GM18868 (cell line): ENCODE measurements at regions not wholly inside any gene's neighbourhood (a gene's known extent, or its start where the extent isn't known, plus 50 kb on each side); places are given as distances from the start of the nearest gene placed in this dataset.

Source experiments
- ATAC-seq: cut with Tn5 transposase; IDR thresholded peaks from one replicate; pipeline ENCODE4 v1.9.1; 2021; ENCODE audit warnings: mild to moderate bottlenecking, moderate library complexity; ENCODE audit not compliant: unreplicated experiment

DNA sequence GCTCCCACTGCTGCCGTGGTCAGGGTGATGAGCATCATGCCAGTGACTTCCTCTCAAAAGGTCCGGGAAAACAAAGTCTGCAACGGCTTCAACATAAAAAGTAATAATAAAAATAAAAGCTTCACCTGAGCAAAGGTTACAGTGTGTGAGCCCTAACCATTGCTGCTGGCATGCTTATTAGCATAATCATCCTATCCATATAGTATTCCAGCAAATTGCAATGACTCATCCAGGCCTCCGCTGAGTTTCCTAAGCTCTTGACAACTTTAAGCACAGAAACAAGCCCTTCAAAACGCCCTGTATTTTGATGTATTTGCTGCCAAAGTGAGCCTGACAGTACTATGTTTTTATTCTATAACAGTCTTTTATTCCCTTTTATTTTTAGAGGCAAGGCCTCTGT is 100.5 kb downstream of the AASDH start:
- no peak for ATAC-seq

DNA sequence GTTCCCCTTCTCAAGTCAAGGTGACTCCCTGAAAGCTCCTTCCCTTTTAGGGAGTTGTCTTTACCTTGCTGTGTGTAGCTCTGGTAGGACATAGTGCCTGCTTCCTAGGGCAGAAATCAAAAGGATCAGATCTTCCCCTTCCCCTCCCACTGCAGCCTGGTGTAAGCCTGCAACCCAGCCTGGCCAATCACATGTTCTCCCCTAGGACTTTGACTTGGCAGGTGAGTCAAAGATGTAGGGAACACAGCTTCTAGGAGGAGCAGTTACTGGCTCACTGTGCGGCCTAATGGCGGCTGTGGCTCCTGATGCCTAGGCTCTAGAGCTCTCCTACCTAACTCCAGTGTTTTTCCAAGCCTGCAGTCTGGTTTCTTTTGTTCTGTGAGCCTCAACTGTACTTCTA is 103.9 kb downstream of the AASDH start:
- ATAC-seq, result no peak

DNA sequence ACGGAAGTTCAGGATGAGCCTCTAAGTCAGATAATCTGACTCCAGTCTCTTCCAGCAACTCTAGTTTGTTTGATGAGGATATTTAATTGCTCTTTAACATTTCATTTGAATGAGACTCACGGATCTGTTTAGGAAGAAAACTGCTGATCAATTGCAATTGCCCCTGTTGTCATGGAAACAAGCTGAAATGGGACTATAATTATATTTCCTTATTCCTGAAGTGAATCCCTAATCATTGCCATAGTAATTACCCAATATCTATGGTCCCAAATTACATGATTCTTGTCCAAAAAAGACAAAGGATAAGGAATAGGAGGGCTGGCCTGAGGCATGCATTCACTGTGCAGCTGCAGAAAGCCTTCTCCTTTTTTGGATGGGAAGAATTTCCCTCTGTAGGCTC is 105.3 kb downstream of the AASDH start:
- ATAC-seq, result no peak

DNA sequence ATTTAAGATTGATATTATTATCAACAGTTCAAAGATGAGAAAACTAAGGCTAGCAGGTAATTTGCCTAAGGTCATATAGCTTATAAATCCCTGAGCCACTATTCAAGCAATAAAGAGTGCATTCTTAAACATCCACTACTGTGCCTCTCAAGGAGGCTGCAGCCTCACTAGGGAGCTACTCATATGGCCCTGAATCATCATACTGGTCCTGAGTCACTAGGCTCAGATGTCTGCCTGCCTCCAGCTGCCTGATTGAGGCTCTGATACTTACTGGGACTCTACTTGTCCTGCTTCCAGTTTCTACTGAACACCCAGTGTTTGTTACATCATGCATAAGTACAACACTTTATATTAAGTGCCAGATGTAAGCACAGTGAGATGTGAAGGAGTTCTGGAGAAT is 110.7 kb downstream of the AASDH start:
- ATAC-seq, result no peak

DNA sequence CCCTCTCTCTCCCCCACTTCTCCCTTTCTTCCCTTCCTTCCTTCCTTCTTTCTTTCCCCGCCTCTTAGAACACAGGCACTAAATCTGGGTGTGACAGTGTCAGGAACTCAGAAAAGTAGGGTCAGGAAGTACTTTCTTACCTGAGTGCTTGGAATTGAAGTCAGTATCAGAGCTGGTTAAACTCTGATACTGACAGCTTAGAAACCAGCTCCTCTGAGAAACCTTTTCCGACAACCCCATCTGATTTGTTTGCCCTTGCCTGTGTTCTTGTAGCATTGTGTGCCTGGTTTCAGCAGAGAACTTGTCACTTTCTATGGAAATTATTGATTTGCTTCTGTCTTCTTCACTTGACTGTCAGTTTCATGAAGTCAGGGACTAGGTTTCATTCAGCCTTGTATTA is 113.9 kb downstream of the AASDH start:
- no peak for ATAC-seq

DNA sequence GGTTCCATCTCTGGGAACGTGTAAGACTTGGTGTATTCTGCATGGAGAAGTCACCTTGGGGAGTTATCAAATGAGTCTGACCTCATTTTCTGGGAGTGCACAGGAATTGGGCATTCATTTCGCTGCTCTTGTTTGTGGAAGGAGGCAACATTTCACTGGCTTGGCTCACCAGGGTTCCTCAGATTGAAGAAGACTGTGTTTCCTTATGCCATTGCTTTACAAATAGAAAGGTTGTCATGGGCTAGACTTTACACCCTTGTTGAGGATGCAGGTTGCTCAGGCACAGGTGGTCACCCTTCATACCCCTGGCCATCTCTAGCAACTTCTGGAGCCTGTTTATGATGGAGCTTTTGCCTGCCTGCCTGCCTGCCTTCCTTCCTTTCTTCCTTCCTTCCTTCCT is 114.4 kb downstream of the AASDH start:
- ATAC-seq, result no peak

DNA sequence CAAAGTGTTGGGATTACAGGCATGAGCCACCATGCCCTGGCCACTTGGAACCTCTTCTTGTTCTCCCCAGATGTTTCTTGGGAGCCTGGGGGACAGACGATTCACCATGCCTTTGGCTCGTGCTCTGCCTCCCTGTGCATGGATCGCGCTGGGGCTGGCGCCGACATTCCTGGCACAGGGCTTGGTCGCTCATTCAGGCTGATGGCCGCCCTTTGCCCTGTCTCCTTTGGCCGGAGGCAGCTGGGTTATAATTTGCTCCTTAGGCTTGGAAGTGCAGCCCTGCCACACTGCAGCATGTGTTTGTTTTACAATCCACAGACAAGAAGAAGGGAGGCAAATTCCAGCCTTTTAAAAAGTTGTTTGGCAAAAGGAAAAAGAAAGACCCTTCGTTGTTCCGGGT is 115.3 kb downstream of the AASDH start:
- no peak for ATAC-seq

DNA sequence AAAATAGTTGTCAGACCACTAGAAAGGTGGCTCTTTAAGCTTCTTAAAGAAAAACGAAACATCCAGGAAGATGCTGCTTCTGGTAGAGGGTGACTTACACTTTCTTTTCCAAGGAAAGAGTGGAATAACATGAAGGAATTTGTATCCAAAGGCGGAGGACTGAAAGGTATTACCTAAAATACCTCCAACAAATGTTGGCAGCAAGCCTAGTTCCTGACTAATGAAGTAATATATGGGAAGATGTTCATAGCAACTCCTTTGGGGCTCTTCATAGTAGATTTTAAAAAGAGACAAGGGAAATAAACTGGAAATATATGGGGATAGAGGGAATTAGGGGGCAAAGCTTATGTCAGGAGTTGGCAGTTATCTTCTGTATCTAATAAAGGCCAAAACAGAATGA is 116.2 kb downstream of the AASDH start:
- no peak for ATAC-seq

DNA sequence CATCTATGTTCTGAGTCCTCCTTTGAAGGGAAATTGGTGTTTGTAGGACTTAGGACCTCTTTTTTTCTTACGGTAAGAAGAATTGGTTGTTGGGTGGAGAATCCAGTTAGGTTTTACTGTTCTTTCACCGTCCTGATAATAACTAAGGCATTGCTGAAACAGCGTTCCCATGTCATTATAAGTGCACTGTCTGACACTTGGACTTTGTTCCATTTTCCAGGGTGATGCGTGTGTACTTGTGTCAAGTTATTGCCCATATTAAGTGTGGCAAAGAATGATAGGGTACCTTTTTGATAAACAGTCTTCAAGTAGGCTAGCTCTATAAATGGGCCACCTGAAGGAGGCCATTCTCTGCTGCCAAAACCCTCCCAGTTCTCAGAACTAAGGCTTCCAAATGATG is 119.7 kb downstream of the AASDH start:
- ATAC-seq, result no peak

DNA sequence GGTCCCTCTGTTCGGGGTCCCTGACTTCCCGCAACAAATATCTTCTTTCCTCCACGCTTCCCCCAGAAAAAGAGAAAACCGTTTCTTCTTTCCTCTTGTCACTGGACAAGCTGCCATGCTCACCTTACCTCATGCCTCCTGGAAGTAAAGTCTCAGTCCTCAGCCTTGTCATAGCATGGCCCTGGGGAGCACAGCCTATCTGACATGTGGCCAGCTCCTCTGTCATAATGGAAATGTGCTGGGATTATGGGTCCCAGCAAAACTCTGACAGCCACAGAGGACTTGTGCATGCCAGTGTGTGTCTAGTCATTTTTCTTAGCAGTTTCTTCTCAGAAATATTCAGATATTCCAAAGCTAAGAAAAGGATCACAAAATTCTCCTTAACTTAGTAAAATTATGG is 122.4 kb downstream of the AASDH start:
- ATAC-seq, result no peak

DNA sequence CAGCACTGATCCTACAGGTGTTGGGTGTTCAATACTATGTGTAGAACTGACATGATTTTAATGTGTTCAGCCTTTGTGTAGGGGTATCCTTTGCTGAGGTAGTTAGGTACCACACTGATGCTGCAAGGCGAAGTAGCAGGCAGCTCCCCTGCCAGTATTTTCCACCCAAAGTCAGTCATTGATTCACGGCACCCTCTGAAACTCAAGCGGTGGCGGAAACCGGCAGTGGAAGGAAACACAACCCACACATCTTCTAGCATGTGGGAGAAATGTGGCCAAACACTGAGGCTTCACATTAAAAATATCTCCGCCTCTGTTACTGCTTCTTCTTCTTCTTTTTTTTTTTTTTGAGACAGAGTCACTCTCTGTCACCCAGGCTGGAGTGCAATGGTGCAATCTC is 126.3 kb downstream of the AASDH start:
- ATAC-seq, result no peak

DNA sequence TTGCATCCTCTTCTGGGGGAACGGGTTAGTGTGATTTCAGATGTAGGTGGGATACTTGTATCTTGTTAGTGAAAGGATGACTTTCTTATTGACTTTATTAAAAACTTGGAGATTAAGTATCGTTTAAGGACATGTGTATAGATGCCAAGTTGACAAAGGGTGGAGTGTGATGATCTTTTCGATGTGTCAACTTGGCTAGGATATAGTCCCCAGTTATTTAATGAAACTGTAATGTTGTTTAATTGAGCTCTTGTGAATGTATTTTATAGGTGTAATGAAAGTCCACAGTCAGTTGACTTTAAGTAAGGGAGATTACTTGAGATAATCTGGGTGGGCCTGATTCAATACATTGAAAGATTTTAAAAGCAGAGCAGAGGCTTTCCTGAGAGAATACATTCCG is 127.0 kb downstream of the AASDH start:
- no peak for ATAC-seq

DNA sequence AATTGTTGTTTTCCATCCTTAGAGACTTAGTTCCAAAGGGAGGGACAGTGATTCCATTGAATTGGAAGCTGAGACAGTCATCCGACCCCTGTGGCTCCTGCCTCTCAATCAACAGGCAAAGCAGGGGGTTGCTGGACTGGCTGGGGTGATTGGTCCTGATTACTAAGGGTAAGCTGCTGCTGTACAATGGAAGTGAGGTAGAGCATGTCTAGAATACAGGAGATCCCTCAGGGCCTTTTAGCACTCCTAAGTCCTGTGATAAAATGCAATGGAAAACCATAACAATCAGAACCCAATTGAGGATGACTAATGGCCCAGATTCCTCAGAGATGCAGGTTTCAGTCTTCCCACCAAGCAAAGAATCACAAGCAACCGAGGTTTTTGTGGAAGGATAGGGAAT is 127.6 kb downstream of the AASDH start:
- ATAC-seq, result no peak

DNA sequence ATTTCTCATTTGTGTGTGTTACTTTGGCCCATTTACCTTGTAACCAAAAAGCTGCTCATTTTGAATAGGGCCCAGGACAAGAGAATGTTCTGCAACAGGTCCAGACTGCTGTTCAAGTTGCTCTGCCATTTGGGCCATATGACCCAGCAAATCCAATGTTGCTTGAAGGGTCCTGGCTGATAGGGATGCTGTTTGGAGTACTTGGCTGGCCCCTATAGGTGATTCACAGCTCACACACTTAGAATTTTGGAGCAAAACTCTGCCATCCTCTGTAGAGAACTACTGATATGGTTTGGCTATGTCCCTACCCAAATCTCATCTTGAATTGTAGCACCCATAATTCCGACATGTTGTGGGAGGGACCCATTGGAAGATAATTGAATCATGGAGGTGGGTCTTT is 131.5 kb downstream of the AASDH start:
- ATAC-seq, result no peak

DNA sequence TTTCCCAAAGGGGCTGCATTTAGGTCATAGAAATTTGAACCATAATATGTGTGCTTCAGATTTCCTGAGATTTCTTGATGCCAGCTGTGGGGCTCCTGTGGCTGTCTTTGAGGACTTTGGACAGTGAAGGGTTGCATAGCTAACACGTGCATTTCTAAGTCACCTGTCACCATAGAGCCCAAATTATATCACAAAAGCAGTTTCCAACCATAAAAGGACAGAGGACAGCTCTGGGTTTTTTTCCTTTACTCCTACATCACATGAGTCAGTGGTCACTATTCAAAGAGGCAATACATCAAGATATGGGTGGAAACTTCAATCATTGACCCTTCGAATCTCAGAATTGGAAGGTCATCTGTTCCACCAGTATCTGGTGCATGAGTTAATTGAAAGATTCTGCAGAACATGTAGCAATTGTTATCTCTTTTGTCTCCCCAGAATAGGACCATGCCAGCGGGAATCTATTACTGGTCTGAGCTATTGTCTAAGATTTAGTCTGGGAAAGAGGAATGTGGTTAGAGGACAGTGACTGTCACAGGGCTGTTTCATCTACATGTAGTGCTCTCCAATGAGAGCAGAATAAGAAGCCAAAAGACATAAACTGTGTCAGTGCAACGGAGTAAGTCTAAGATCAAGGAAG is 133.5 kb downstream of the AASDH start:
- ATAC-seq, result no peak

DNA sequence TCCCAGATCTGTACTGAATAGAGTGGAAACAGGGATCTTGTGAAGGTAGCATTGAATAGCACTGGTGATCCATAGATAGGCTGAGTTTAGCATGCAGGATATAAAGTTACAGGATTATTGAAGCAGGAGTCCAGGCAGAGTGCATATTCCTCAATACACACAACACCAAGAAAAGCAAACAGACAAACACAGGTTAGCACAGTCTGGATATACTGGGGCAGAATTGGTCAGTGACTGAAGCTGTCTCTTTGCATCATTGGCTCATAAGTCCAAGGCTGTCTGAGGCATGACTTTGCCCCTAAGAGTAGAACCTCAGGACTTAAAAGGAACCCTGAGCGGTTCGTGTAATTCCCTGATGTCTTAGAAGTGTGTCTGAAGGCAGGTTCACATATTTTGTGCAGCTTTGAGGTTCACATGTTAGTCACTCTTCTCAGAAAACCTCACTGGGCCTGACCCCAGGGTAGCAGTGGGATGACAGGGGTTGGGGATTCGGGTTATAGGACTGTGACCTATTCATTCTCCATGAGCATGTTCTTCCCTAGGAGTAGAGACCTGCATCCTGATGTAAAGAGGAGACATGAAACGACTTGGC is 134.6 kb downstream of the AASDH start:
- ATAC-seq, result no peak

DNA sequence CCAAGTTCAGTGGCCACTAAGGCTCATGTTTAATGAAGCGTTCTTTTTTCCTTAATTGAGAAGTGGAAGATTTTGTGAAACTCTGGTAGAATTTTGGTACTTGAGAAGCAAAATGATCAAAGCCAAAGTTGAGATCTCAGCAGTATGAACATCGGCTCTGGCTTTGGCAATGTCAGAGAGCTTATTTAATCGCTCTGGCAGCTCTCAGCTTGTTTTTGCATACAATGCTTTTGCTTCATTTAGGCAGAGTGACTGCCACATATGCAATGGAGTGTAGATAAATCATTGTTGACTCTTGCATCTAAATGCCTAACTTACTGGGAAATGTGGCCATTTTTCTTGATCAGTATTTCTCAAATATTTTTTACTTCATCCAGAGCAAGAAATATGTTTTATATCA is 135.7 kb downstream of the AASDH start:
- no peak for ATAC-seq

DNA sequence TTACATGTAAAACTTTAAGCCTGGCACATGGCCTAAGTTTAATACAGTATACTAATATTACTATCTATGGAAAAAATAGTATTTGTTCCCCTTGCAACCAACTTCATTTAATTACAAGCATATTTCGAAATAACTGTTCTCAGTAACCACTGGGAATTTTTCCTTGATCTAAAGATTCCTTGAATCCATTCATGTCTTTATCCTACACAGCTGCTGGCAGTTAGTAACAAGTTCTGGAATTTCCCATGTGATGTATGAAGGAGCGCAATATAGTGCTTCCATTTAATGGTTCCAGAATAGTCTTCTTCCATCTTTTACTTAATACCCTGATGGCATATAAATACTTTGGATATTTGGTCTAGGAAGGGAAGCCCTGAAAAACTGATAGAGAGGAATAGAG is 136.5 kb downstream of the AASDH start:
- no peak for ATAC-seq

DNA sequence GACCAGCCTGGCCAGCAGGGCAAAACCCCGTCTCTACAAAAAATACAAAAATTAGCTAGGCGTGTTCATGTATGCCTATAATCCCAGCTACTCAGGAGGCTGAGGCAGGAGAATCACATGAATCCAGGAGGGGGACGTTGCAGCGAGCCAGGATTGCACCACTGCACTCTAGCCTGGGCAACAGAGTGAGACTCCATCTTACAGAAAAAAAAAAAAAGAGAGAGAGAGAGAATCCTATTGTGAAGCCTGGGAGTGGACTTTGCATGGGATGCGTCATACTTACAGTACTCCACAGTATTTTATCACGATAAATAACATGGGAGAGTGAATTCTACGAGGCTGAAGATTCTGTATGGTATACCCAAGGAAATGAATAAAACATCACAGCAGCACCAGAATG is 139.6 kb downstream of the AASDH start:
- no peak for ATAC-seq

DNA sequence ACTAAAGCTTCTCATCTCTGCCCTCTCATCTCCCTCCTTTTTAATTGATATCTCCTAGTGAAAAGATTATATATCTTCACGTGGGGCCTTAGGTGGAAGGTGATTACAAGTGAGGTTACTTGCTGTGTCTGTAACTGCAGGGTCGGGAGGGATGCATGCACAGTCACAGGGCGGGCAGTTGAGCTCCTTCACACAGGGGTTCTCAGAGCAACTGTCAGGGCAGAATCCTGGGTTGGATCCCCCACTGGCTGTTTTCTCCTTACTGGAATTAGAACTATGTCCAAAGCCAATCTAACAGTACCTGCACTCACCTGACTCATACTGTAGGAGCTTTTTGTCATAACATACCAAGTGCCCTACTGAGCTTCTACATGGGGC is 141.1 kb downstream of the AASDH start:
- no peak for ATAC-seq

DNA sequence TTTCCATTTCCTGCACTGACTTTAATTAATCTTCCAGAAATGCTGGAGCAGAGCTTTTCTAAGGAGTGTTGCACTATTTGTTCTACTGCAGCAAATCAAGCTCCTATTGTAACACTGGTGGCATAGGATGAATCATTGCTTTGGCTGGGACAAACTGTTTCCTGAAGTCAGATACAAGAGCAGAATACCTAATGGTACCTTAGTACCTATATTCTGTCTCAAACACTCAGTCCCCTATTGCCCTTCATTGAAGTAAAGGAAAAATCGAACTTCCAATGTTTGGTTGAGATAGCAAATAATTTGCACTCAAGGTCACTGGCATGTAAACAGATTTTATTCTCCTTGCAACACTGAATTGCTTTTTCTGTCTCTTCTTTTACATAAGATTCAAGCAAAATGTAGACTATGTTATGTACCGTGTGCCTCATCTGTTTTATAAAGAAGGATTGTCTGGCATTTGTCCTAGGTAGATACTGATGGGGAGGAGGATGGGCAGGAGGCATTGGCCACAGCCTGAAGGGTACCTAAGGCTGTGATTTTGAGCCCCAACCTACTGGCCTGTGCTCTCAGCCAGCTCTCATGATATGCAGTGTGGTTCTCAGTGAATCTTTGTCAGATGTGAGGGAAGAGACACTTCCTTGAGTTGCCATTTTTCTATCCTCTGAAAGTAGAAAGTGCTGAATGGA is 141.6 kb downstream of the AASDH start:
- no peak for ATAC-seq

DNA sequence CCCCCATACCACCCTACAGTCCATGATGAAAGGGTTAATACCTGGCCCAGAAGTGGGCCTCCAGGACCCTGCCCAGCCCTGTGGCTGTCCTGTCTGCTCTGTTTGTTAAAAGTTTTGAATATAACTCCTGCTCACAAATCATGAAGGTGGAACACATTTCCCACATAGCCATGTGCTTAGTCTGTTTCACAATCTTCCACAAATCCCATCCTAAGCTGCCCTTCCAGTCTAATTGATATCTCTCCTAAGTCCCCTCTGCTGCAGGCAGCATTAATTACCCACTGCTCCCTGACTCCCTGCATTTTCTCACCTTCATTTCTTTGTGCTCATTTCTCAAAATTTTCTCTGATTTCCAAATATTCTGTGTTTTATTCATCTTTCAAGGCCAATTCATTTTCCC is 142.6 kb downstream of the AASDH start:
- no peak for ATAC-seq

DNA sequence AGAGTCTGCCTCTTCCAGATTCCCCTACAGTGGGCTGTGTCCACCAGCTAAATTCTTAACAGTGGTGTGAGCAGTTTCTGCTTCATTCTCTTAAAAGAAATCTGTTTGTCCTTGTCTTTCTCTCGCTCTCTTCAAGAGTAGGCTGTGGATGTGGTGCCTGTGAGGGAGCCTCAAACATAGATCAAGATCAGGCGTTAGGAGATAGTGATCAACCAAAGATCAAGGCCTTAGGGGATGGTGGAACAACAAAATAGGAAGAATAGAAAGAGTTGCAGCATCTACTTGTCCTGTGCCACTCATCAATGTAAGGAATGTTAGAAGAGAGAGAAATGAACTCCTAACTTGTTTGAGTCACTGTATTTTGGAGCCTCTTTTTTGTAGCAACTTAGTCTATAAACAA is 144.2 kb downstream of the AASDH start:
- ATAC-seq, result no peak
